B cell (primary cell): ENCODE measurements at regions not wholly inside any gene's neighbourhood (a gene's known extent, or its start where the extent isn't known, plus 50 kb on each side); places are given as distances from the start of the nearest gene placed in this dataset.

Experiments used
- ATAC-seq: fragments of 200-7000 bp; cut with Tn5 transposase; one replicate; pipeline ENCODE4 v1.10.0; 2021; ENCODE audit warnings: low read depth, mild to moderate bottlenecking, moderate number of reproducible peaks, moderate library complexity
- CTCF ChIA-PET: fragments of 350-600 bp; sonication (Branson Sonifier 250); formaldehyde crosslinking; loops from one replicate; lab custom pipeline; 2021; ENCODE audit warnings: antibody characterized with exemption, inconsistent platforms; lab: Charles Lee
- POLR2A ChIA-PET: fragments of 350-600 bp; sonication (Branson Sonifier 250); formaldehyde crosslinking; loops from one replicate; lab custom pipeline; 2021; ENCODE audit warnings: antibody characterized with exemption; lab: Charles Lee
- DNase-seq: peaks from one replicate; pipeline ENCODE4 v3.0.0; 2013
- H2AFZ ChIP-seq: 2 replicates; pipeline ENCODE4 v1.6.1; 2012; ENCODE audit warnings: mild to moderate bottlenecking, low read depth, low read length; ENCODE audit not compliant: insufficient read depth, poor library complexity, severe bottlenecking
- H3K27ac ChIP-seq, 2 donors: 1 replicate in 1 of 2; 2 replicates in 1 of 2; pipeline ENCODE4 v1.5.1; 2012 to 2013; ENCODE audit warnings: low read length in 2 of 2, mild to moderate bottlenecking in 2 of 2, moderate library complexity in 1 of 2
- H3K27me3 ChIP-seq, 4 experiments: fragments of 200-600 bp in 1 of 4; sonication (generic) in 1 of 4; replicated peaks in 1 of 4; 1 replicate in 2 of 4; 2 replicates in 2 of 4; pipeline versions ENCODE4 v1.6.1 to v1.7.0; 2013 to 2016; ENCODE audit warnings: low read length in 3 of 4, mild to moderate bottlenecking in 2 of 4, mixed read lengths in 1 of 4, moderate library complexity in 1 of 4; ENCODE audit not compliant: insufficient read depth in 4 of 4, control insufficient read depth in 3 of 4; ENCODE audit errors: control extremely low read depth in 1 of 4
- H3K36me3 ChIP-seq, 2 experiments: replicated peaks in 1 of 2; 1 replicate in 1 of 2; 2 replicates in 1 of 2; pipeline versions ENCODE4 v1.6.1 to v1.7.1; 2013; ENCODE audit warnings: low read length in 1 of 2; ENCODE audit not compliant: insufficient read depth in 2 of 2, control insufficient read depth in 1 of 2; ENCODE audit errors: control extremely low read depth in 1 of 2, extremely low read depth in 1 of 2
- H3K4me1 ChIP-seq, 2 donors: fragments of 200-600 bp in 1 of 2; sonication (generic) in 1 of 2; 1 replicate in 1 of 2; 2 replicates in 1 of 2; pipeline versions ENCODE4 v1.5.1 to v1.6.1; 2013 to 2017; ENCODE audit warnings: low read length in 2 of 2; ENCODE audit not compliant: control insufficient read depth in 2 of 2, insufficient read depth in 2 of 2
- H3K4me2 ChIP-seq: replicated peaks from 2 replicates; pipeline ENCODE3; 2012; ENCODE audit warnings: mild to moderate bottlenecking, low read depth, low read length; ENCODE audit not compliant: poor library complexity, severe bottlenecking
- H3K4me3 ChIP-seq, 5 experiments: fragments of 200-600 bp in 1 of 5; sonication (generic) in 1 of 5; 1 replicate in 3 of 5; 2 replicates in 2 of 5; pipeline versions ENCODE4 v1.5.1 to v1.7.0; 2011 to 2016; ENCODE audit warnings: low read length in 4 of 5, mild to moderate bottlenecking in 4 of 5, low read depth in 2 of 5, control low read depth in 1 of 5, moderate library complexity in 1 of 5; ENCODE audit not compliant: insufficient read depth in 1 of 5; ENCODE audit errors: control extremely low read depth in 1 of 5, extremely low read depth in 1 of 5
- H3K79me2 ChIP-seq: fragments of 200-600 bp; sonication (generic); one replicate; pipeline ENCODE4 v1.6.0; 2016; ENCODE audit warnings: low read length; ENCODE audit not compliant: control insufficient read depth, insufficient read depth
- H3K9ac ChIP-seq: fragments of 200-600 bp; sonication (generic); 2 replicates; pipeline ENCODE4 v1.6.1; 2017; ENCODE audit warnings: mild to moderate bottlenecking, low read length, moderate library complexity
- H3K9me3 ChIP-seq, 3 donors: one replicate each; pipeline versions ENCODE4 v1.6.1 to v1.7.1; 2013; ENCODE audit warnings: low read length in 2 of 3; ENCODE audit not compliant: control insufficient read depth in 2 of 3, insufficient read depth in 1 of 3; ENCODE audit errors: control extremely low read depth in 1 of 3
- H4K20me1 ChIP-seq: 2 replicates; pipeline ENCODE4 v1.6.0; 2012; ENCODE audit warnings: mild to moderate bottlenecking, low read length; ENCODE audit not compliant: insufficient read depth, control insufficient read depth, poor library complexity, severe bottlenecking
- H3K27ac Mint-ChIP-seq: one replicate; pipeline ENCODE4 v1.8.0; 2021; ENCODE audit warnings: mixed read lengths
- H3K27me3 Mint-ChIP-seq: one replicate; pipeline ENCODE4 v1.8.0; 2021; ENCODE audit warnings: mixed read lengths
- H3K4me1 Mint-ChIP-seq: one replicate; pipeline ENCODE4 v1.8.0; 2021; ENCODE audit warnings: mixed read lengths
- H3K4me3 Mint-ChIP-seq: one replicate; pipeline ENCODE4 v1.8.0; 2021; ENCODE audit warnings: mixed read lengths
- H3K9me3 Mint-ChIP-seq: one replicate; pipeline ENCODE4 v1.8.0; 2022; ENCODE audit warnings: mixed read lengths; ENCODE audit not compliant: insufficient read depth
- EZH2 ChIP-seq: IDR thresholded peaks from 2 replicates; pipeline ENCODE4 v1.6.1; 2012; ENCODE audit warnings: borderline replicate concordance, low read depth, mild to moderate bottlenecking, moderate library complexity, low read length; ENCODE audit not compliant: insufficient read depth, poor library complexity, severe bottlenecking
- WGBS: methylation state at CpG from one replicate; pipeline ENCODE4 v1.1.5; 2013; ENCODE audit warnings: missing lambda C conversion rate; ENCODE audit not compliant: insufficient coverage; 5-methylcytosine and 5-hydroxymethylcytosine counted together
- intact Hi-C: fragments of 100-400 bp; cut with micrococcal nuclease; formaldehyde crosslinking; loops from one replicate; pipeline ENCODE4 v1.10.0; 2022
- TF ChIP-seq, protein P1 (sequence below): fragments of 200-600 bp; IDR thresholded peaks from one replicate; pipeline ENCODE4 v1.8.0; 2022; ENCODE audit warnings: antibody characterized with exemption, mild to moderate bottlenecking

DNA sequence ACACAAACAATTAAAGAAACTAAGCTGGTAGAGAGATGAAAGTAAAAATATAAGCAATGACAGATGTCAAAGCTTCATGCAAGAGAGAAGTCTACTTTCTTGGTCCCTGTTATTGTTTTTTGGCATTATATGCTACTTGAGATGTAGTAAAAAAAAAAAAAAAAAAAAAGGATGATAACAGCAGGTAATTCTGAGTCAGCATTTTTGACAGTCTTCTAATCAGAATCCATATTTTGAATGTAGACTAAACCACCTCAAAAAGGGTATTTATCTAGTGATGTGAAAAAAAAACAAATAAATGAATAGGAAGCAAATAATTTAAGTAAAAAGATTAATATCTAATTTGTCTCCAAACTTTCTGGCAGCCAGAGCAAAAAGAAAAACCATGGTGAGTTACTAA, 422.2 kb upstream of the CPEB2 start:
- no peak for DNase-seq
- no peaks in the 10 kb centered on the region for H3K4me1 Mint-ChIP-seq
- intact Hi-C loops: no loop called here

GRCh38 chr4:14581741-14582140, 420.5 kb upstream of the CPEB2 start:
- H3K4me1 ChIP-seq: no peaks in the 10 kb centered on the region
- TF ChIP-seq EZH2: no peak
- TF ChIP-seq, protein P1, sequence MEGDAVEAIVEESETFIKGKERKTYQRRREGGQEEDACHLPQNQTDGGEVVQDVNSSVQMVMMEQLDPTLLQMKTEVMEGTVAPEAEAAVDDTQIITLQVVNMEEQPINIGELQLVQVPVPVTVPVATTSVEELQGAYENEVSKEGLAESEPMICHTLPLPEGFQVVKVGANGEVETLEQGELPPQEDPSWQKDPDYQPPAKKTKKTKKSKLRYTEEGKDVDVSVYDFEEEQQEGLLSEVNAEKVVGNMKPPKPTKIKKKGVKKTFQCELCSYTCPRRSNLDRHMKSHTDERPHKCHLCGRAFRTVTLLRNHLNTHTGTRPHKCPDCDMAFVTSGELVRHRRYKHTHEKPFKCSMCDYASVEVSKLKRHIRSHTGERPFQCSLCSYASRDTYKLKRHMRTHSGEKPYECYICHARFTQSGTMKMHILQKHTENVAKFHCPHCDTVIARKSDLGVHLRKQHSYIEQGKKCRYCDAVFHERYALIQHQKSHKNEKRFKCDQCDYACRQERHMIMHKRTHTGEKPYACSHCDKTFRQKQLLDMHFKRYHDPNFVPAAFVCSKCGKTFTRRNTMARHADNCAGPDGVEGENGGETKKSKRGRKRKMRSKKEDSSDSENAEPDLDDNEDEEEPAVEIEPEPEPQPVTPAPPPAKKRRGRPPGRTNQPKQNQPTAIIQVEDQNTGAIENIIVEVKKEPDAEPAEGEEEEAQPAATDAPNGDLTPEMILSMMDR: no peak
- H3K36me3 ChIP-seq: no peaks in the 10 kb centered on the region
- intact Hi-C loops: no loop called here
- H3K79me2 ChIP-seq: no peaks in the 10 kb centered on the region
- DNase-seq: no peak
- Mint-ChIP-seq H3K27me3 (peaks cover 3% of the 10 kb centered on the region), H3K9me3 (peaks cover 2% of the 10 kb centered on the region), H3K4me1 (no peaks in the 10 kb centered on the region), H3K4me3 (no peak overlapping the region), H3K27ac (no peak overlapping the region)
- WGBS: 71% methylated on average over 1 of the region's 3 CpGs
- H3K4me3 ChIP-seq: no peak overlapping the region
- H4K20me1 ChIP-seq: no peaks in the 10 kb centered on the region
- H3K9me3 ChIP-seq: no peaks in the 10 kb centered on the region
- no peak overlapping the region for H3K9ac ChIP-seq
- H3K27ac ChIP-seq: no peak overlapping the region
- ChIA-PET POLR2A (no interaction called here), CTCF (no interaction called here)
- ATAC-seq: no peak
- no peaks in the 10 kb centered on the region for H3K27me3 ChIP-seq
- no peak overlapping the region for H3K4me2 ChIP-seq
- no peak overlapping the region for H2AFZ ChIP-seq

More for the DNA sequence above, 422.2 kb upstream of the CPEB2 start:
- ATAC-seq: no peak
- Mint-ChIP-seq H3K27me3 (no peaks in the 10 kb centered on the region), H3K4me3 (no peak overlapping the region), H3K9me3 (no peaks in the 10 kb centered on the region), H3K27ac (no peak overlapping the region)
- Histone ChIP-seq H3K9ac (no peak overlapping the region), H3K4me1 (no peaks in the 10 kb centered on the region), H2AFZ (no peak overlapping the region), H3K9me3 (no peaks in the 10 kb centered on the region), H3K79me2 (no peaks in the 10 kb centered on the region), H3K36me3 (no peaks in the 10 kb centered on the region), H3K27me3 (no peaks in the 10 kb centered on the region), H3K4me3 (no peak overlapping the region), H3K4me2 (no peak overlapping the region), H4K20me1 (no peaks in the 10 kb centered on the region), H3K27ac (no peak overlapping the region)
- POLR2A ChIA-PET: no interaction called here
- TF ChIP-seq, protein P1: no peak
- TF ChIP-seq EZH2: no peak
- CTCF ChIA-PET: no interaction called here
